Heart right ventricle (tissue), 16 donors: ENCODE measurements at regions not wholly inside any gene's neighbourhood (a gene's known extent, or its start where the extent isn't known, plus 50 kb on each side); places are given as distances from the start of the nearest gene placed in this dataset.

Experiments
- ATAC-seq, 8 donors: fragments of 200-7000 bp; cut with Tn5 transposase; one replicate each; pipeline ENCODE4 v1.9.1; 2020; ENCODE audit warnings: mild to moderate bottlenecking in 8 of 8, moderate library complexity in 8 of 8, moderate number of reproducible peaks in 1 of 8
- DNase-seq, 2 donors: peaks; one replicate each; pipeline ENCODE4 v3.0.0-alpha.2; 2020
- H3K27ac ChIP-seq, 10 donors: fragments of 200-600 bp; sonication (generic) in 2 of 10; one replicate each; pipeline versions ENCODE4 v1.5.0 to v1.8.0; 2020 to 2022; ENCODE audit warnings: mild to moderate bottlenecking in 3 of 10
- H3K27me3 ChIP-seq, 7 donors: fragments of 200-600 bp; one replicate each; pipeline ENCODE4 v1.8.0; 2021 to 2022; ENCODE audit warnings: mild to moderate bottlenecking in 2 of 7
- H3K36me3 ChIP-seq, 9 donors: fragments of 200-600 bp; sonication (generic) in 1 of 9; one replicate each; pipeline versions ENCODE4 v1.5.0 to v1.8.0; 2020 to 2022; ENCODE audit warnings: mild to moderate bottlenecking in 2 of 9
- H3K4me1 ChIP-seq, 9 donors: fragments of 200-600 bp; sonication (generic) in 1 of 9; one replicate each; pipeline versions ENCODE4 v1.5.0 to v1.8.0; 2020 to 2022; ENCODE audit warnings: mild to moderate bottlenecking in 4 of 9
- H3K4me3 ChIP-seq, 10 donors: fragments of 200-600 bp; sonication (generic) in 2 of 10; one replicate each; pipeline versions ENCODE4 v1.5.0 to v1.8.0; 2020 to 2022; ENCODE audit warnings: mild to moderate bottlenecking in 7 of 10, moderate library complexity in 2 of 10
- H3K9me3 ChIP-seq, 11 donors: fragments of 200-600 bp in 10 of 11; sonication (generic) in 2 of 11; one replicate each; pipeline versions ENCODE4 v1.5.0 to v1.8.0; 2013 to 2022; ENCODE audit warnings: mild to moderate bottlenecking in 2 of 11, control low read depth in 1 of 11, moderate library complexity in 1 of 11
- CTCF ChIP-seq, 9 donors: fragments of 200-600 bp; sonication (generic) in 2 of 9; IDR thresholded peaks; one replicate each; pipeline versions ENCODE4 v1.5.0 to v1.8.0; 2021 to 2022; ENCODE audit warnings: antibody characterized with exemption in 9 of 9, mild to moderate bottlenecking in 5 of 9, moderate library complexity in 1 of 9
- WGBS, 2 donors: extraction: QIAGEN DNeasy Blood & Tissue Kit; methylation state at CpG; one replicate each; pipeline ENCODE4 v1.1.7; 2013; ENCODE audit warnings: inconsistent platforms in 1 of 2; 5-methylcytosine and 5-hydroxymethylcytosine counted together
- intact Hi-C, 10 donors: fragments of 100-400 bp; cut with DNase I; formaldehyde crosslinking; loops; one replicate each; pipeline versions ENCODE4 v1.11.1 to v1.14.2; 2022
- donor health status: Arrhythmogenic right ventricular cardiomyopathy.
- donor health status: ischemic (EF 13 %, LVEDD 7.1; RV severe dilation, severe dysfunction).
- donor health status: healthy with polysubstance abuse.
- donor health status: DM: no; HTN: yes; CAD: no.
- donor health status: DM: no; HTN: no; CAD: no.
- donor health status: ischemic (EF 25% LVEDD 6.9; RV normal size, moderate dysfunction).
- donor health status: ischemic (EF 25% LVEDD 5.7; RV mildly dilated, moderate dysfunction).
- donor health status: healthy.
- donor health status: DM: yes; HTN: yes; CAD: no.
- donor health status: Ischemic cardiomyopathy.
- donor health status: ischemic (EF 35%, LVEDD 5.7; RV mildly dilated, moderate dysfunction).
- donor health status: nonischemic (EF 11% LVEDD 7.7; RV severe dilation, severe dysfunction).
- donor health status: DM: yes; HTN: yes; CAD: no.
- donor health status: PGD.
- donor health status: ischemic (EF 29% LVEDD 5.4; RV normal size, mild dysfunction).
- donor health status: nonischemic (EF 23%, LVEDD 6.1; RV moderate dilation, normal function).

- 100% methylated on average over 2 of the region's 2 CpGs for WGBS, 2 donors
- peaks cover 4 to 41% (median 25%) of the 10 kb centered on the region in 9 donors for H3K4me1 ChIP-seq
- TF ChIP-seq CTCF (IDR thresholded peaks at IDR 0.05), result no peak
- intact Hi-C loops, result no loop called here
- H3K9me3 ChIP-seq, result no peaks in the 10 kb centered on the region
- no peak overlapping the region for H3K27ac ChIP-seq
- DNase-seq (no peak), ATAC-seq (no peak)
- H3K4me3 ChIP-seq, result no peak overlapping the region
- no peaks in the 10 kb centered on the region for H3K36me3 ChIP-seq
- peaks cover 0 to 3% (median 0%) of the 10 kb centered on the region in 7 donors for H3K27me3 ChIP-seq
Measured at GRCh38 chr6:169902070-169902469, 150.6 kb downstream of the ERMARD start.

GRCh38 chr6:169899481-169900145 is 148.2 kb downstream of the ERMARD start:
- Histone ChIP-seq H3K27ac (peak overlapping the region in 1 of 10 donors; percentile 48), H3K4me1 (peaks cover 0 to 17% (median 8%) of the 10 kb centered on the region in 9 donors), H3K36me3 (no peaks in the 10 kb centered on the region), H3K27me3 (no peaks in the 10 kb centered on the region), H3K4me3 (no peak overlapping the region), H3K9me3 (no peaks in the 10 kb centered on the region)
- DNase-seq (no peak), ATAC-seq (peak in 1 of 8 donors; percentile 8)
- WGBS, 2 donors, result 55 to 64% methylated on average over 24 of the region's 24 CpGs
- TF ChIP-seq CTCF (IDR thresholded peaks at IDR 0.05), result no peak
- intact Hi-C loops, result no loop called here

- 46 to 58% methylated on average over 34 to 35 of the region's 35 CpGs for WGBS, 2 donors
- H3K27me3 ChIP-seq, result peaks cover 0 to under 1% (median 0%) of the 10 kb centered on the region in 7 donors
- ATAC-seq, result peak; percentile 46 to 90 (median 75)
Measured at GRCh38 chr6:169898788-169899480, 147.5 kb downstream of the ERMARD start.

More at GRCh38 chr6:169898788-169899480, 147.5 kb downstream of the ERMARD start:
- peak in 1 of 2 donors; percentile 29 for DNase-seq
- H3K9me3 ChIP-seq, result no peaks in the 10 kb centered on the region
- intact Hi-C loops, result no loop called here
- peak overlapping the region in 3 of 10 donors; percentile 5 to 48 (median 23) for H3K27ac ChIP-seq
- no peak for TF ChIP-seq CTCF (IDR thresholded peaks at IDR 0.05)
- H3K4me3 ChIP-seq, result peak overlapping the region in 3 of 10 donors; percentile 4 to 37 (median 14)
- no peaks in the 10 kb centered on the region for H3K36me3 ChIP-seq
- H3K4me1 ChIP-seq, result peaks cover 0 to 10% (median 2%) of the 10 kb centered on the region in 9 donors
